CD4-positive, alpha-beta T cell treated with Interleukin-2 at 100 ng/mL for 4 hours (primary cell): ENCODE measurements at regions not wholly inside any gene's neighbourhood (a gene's known extent, or its start where the extent isn't known, plus 50 kb on each side); places are given as distances from the start of the nearest gene placed in this dataset.

Experiments used
- DNase-seq: peaks from one replicate; pipeline ENCODE4 v3.0.0-alpha.2; 2020; ENCODE audit warnings: low spot score

DNA sequence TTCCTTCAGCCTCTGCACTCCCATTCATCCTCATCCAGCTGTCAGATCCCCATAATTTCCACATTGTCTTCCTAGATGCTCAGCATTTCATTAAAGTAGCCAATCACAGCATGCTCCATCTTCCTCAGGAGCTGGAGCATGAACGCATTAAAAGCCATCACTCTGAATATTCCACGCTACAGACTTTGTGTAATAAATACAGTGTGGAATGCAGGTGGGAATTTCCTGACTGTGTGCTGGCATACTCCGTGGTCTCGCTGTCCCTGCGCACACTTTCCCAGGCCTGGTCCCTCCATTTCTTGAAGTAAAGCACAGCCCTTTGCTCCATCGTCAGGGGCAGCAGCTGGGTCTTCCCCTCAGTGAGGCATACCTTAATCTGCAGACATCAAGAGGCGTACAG lies 123.7 kb upstream of the NCK2 start:
- no peak for DNase-seq

- no peak for DNase-seq
Measured at GRCh38 chr2:105618351-105618659, 126.4 kb upstream of the NCK2 start.

DNA sequence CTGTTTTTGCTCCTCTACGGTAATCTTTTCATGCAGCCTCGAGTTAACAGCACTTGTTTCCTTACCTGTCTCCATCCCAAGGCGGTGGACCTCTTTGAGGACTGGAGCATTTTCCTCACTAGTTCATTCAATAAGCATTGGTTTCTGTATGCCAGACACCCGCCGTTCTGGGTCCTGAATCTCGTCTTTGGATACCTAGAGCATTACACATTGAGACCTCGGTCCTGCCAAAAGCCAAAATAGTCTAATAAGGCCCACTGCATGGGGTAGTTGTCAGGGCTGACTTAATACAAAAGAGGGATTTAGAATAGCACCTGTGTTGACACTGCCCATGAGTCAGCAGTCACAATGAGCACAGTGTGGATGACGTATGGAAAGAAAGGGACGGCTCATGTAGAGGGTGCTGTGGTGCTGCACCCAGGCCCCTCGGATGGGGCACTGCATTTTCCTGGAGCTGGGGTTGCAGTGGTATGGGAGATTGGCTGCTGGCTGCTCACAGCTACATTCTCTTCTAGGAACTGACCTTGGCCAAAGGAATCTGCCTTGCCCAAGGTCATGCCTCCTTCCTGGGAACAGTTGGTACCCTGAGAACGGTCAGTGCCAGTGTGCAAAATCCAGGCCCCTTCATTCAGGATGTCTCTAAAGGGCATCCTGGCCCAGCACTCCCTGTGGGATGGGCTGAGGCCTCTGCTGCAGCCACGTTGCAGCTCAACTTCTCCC lies 126.9 kb upstream of the NCK2 start:
- DNase-seq, result no peak

DNA sequence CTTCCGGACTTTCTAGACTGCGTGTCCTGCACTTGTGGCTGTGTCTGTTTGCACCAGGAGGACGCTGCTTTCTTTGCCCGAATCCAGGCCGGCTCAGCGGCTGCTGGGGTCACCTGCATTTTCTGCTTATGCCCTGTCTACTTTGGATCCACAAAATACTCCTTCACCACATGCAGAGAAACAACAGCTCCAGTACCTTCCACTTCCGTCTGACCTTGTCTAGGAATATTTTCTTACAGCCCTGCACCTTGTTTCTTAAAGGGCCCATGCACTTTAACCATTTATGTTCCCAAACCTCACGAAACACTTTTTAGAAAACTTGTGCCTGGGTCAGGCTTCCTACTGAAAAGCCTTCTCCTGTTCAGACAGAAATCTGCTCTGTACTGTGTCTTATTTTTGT lies 129.4 kb upstream of the NCK2 start:
- DNase-seq, result no peak

- no peak for DNase-seq
Measured at GRCh38 chr2:105611811-105612424, 132.8 kb upstream of the NCK2 start.

- no peak for DNase-seq
Measured at GRCh38 chr2:105611333-105611637, 133.4 kb upstream of the NCK2 start.

DNA sequence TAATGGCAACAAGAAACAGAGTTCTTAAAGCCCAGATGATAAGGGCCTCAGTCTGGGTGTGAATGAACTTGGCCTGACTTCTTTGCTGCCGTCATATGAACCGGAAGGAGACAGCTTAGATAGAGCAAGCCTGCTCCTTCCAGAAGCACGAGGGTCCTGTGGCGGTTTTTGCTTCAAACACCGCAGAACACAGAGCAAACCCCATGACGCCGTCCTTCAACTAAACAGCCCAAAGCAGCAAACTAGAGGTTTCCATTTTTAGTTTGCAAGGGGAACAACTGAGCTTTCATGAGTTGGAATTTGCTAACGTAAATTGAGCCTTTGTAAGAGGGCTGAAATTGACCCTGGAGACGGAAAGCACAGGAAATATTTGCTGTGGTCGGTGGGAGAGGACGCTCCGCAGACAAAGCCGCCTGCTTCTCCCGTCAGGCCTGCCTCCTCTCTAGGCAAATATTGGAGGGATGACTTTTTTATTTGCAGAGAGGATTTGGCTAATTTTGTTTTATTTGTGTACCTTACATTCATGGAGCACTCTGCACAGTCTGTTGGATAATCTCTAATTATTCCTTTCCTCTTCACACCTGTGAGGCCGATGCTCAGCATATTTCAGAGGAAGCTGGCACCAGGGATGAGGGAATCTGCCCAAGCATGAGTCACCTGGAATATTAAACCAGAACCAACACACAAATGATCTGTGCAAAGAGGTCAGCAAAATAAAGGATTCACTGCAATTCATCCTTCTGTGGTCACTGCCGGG lies 134.0 kb upstream of the NCK2 start:
- DNase-seq, result no peak

- no peak for DNase-seq
Measured at GRCh38 chr2:105609746-105610402, 134.8 kb upstream of the NCK2 start.

GRCh38 chr2:105607920-105608504 lies 136.7 kb upstream of the NCK2 start:
- DNase-seq, result no peak

GRCh38 chr2:105606081-105606480 lies 138.6 kb upstream of the NCK2 start:
- DNase-seq, result no peak

- DNase-seq, result no peak
Measured at GRCh38 chr2:105604938-105605337, 139.8 kb upstream of the NCK2 start.

- DNase-seq, result no peak
Measured at GRCh38 chr2:105600949-105601794, 143.5 kb upstream of the NCK2 start.

GRCh38 chr2:105600602-105600948 lies 144.1 kb upstream of the NCK2 start:
- no peak for DNase-seq

GRCh38 chr2:105600037-105600442 lies 144.7 kb upstream of the NCK2 start:
- no peak for DNase-seq

DNA sequence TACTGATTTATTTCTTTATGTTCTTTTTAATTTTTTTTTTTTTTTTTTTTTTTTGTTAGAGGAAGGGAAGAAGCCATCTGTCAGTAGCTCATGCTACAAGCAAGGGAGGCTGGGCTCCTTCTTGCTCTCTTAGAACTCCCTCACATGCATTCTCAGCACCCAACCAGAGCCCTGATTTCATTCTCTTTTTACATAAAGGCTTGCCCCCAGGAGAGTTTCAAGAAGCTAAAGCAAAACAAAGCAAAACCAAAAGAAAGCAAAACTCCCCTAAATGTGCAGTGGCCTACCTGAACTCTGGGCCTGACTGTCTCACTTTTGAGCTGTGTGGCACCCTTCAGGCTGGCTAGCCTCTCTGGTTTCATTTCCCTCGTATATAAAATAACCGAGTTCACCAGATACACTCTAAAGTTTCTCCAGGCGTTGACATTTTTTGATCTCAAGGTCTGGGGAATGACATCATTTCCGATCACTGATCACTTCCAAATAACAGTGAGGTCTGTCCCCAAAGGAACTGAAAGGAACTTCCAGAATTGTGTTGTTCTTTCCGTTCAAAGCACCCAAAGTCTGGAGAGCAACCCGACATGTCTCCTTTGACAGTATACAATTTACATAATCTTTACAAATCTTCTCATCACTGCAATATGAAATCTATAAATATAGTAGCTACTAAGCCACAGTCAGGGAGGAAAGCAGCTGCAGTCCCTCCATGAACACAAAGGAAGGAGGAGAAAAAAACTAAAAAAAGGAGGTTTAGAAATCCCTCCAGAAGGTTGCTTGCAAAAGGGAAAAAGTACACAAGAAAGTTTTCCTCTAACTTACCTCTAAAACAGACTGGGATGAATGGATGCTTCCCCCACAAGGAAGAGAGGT lies 145.6 kb upstream of the NCK2 start:
- DNase-seq, result no peak

GRCh38 chr2:105597806-105598803 lies 146.6 kb upstream of the NCK2 start:
- DNase-seq, result no peak

DNA sequence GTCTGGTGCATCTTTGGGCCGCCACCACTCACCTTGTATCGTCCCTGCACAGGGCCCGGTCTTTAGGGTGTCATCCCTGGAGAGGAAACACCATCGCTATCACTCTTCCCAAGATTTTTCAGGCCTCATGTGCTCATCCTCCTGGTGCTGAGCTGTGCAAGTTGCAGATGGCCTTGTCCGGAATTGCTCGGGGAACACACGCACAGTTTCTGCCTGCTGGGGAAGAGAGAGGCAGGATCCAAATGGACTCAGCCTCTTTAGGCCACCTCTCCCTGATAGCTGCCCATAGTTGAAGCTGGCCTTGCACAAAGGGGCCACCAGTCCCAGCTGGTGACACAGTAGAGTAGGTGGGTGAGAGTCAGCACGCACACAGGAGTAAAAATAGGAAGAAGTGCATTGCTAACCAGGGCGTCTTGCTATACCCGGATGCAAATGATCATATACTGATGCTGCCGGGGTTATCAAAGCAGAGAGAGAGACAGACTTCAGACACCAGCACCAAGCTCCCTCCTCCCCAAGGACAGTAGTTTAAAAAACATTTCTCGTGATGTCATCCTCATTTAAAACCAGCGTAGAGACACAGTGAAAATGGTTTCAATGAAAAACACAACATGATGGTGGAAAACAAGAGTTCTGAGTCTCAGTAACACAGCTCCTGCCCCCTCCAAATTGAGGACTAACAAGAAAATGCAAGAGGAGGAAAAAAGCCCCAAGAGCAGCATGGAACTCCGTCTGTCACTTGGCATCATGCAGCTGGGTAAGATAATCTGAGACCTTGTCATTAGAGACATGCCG lies 147.5 kb upstream of the NCK2 start:
- DNase-seq, result no peak

DNA sequence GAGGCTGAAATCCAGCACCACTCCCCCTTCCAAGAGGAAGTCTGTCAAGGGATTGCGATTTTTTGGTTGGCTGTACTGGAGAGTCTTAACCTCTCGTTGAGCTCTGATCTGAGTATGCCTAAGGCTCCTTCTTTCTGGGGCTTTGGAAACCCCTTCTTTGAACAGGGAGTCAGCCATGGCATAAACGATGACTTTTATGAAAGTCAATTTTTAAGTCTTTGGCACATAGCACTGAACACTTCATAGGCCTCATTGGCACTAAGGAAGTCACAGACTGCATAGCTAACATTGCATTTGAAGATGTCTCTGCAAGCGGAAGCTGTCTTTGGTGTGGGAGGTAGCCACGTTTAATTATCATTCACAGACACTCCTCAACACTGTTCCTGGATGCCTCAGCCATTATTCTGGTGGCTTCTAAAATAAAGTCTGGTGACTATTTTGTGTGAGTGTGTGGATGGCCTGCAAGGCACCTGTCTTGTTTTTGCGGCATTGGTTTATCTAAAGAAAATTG lies 148.2 kb upstream of the NCK2 start:
- no peak for DNase-seq

- no peak for DNase-seq
Measured at GRCh38 chr2:105595536-105595935, 149.2 kb upstream of the NCK2 start.
